ENCODE measurements at regions not wholly inside any gene's neighbourhood (a gene's known extent, or its start where the extent isn't known, plus 50 kb on each side); places are given as distances from the start of the nearest gene placed in this dataset.

DNA sequence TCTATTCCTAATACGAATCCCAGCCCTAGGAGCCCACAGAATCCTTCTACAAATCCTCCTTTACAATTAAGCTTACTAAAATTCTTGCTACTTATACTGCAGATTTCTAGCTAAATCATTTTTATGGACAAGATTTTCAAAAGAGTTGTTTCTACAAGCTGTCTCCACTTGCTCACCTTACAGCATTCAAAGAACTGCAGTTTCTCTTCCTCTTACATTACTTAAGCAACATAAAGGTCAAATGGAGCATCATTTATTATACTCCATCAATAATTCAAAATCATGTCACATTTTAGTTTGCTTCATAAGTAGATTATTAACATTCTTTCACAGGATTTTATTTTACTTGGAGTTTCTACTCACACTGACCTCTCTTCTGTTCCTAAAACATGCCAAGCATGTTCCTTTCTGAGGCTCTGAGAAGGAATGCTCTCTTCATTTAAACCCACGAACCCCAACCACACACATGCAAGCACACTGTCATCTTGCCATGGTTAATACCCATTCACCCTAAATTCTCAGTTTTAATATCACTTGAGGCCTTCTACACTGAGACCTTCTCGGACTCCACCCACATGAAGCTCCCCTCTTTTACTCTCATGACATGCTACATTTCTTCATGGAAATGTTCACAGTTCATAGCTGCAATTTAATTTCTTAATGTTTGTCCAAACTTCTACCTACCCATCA, 388.2 kb downstream of the TBC1D32 start:
- Histone ChIP-seq H3K18ac (ENCODE audit: extremely low read depth, low read length) (no peak overlapping the region), H3K4me1 (replicated peaks in 1 of 4; ENCODE audit: control insufficient read depth in 3 of 4, insufficient read depth in 4 of 4, low read length in 3 of 4) (no peaks in the 10 kb centered on the region), H4K91ac (replicated peaks; ENCODE audit: insufficient read length, low read length) (no peak overlapping the region), H3K9ac (replicated peaks in 1 of 4; ENCODE audit: extremely low read depth in 1 of 4, low read depth in 3 of 4, low read length in 3 of 4) (no peak overlapping the region), H3K23ac (ENCODE audit: insufficient read length) (no peak overlapping the region), H2BK12ac (ENCODE audit: low read depth, low read length) (no peak overlapping the region), H3K4me3 (ENCODE audit: extremely low read depth in 1 of 4, insufficient read depth in 2 of 4, low read depth in 3 of 4, low read length in 4 of 4) (no peak overlapping the region), H2AFZ (ENCODE audit: low read length) (peak overlapping the region; percentile 53; the same call in 1 of the 2 replicates), H3K9me3 (ENCODE audit: insufficient read depth in 2 of 2, low read depth in 1 of 2, low read length in 1 of 2) (no peaks in the 10 kb centered on the region), H2AK5ac (ENCODE audit: low read depth, low read length) (no peak overlapping the region), H3K4me2 (ENCODE audit: insufficient read depth in 1 of 2, low read depth in 2 of 2, low read length in 2 of 2) (no peak overlapping the region), H4K20me1 (replicated peaks in 1 of 2; ENCODE audit: control insufficient read depth in 1 of 2, insufficient read depth in 2 of 2, low read length in 2 of 2) (no peaks in the 10 kb centered on the region), H3K14ac (ENCODE audit: insufficient read length) (no peak overlapping the region), H3K79me2 (ENCODE audit: control insufficient read depth in 1 of 2, insufficient read depth in 2 of 2, low read length in 2 of 2) (no peaks in the 10 kb centered on the region), H3K36me3 (ENCODE audit: control insufficient read depth in 2 of 4, insufficient read depth in 4 of 4, low read length in 3 of 4) (no peaks in the 10 kb centered on the region), H4K5ac (ENCODE audit: insufficient read length, low read depth, low read length) (no peak overlapping the region), H2BK120ac (replicated peaks; ENCODE audit: low read depth, low read length) (no peak overlapping the region), H3K79me1 (ENCODE audit: low read depth, low read length) (no peaks in the 10 kb centered on the region), H2BK15ac (ENCODE audit: low read length) (no peak overlapping the region), H2BK20ac (ENCODE audit: low read length) (no peak overlapping the region), H4K8ac (ENCODE audit: extremely low read depth, insufficient read depth, low read length) (no peak overlapping the region), H2BK5ac (ENCODE audit: low read depth, low read length) (no peak overlapping the region), H3K27ac (ENCODE audit: low read depth, low read length) (no peak overlapping the region), H3K56ac (replicated peaks; ENCODE audit: insufficient read length, low read depth, low read length) (no peak overlapping the region), H3K27me3 (replicated peaks in 1 of 4; ENCODE audit: control insufficient read depth in 3 of 4, extremely low read depth in 1 of 4, insufficient read depth in 3 of 4, low read length in 3 of 4) (no peaks in the 10 kb centered on the region), H3K23me2 (ENCODE audit: low read depth, low read length) (no peaks in the 10 kb centered on the region), H3K4ac (replicated peaks; ENCODE audit: insufficient read length, low read depth, low read length) (no peak overlapping the region)
- FAIRE-seq (no peak), DNase-seq (ENCODE audit: low read depth in 1 of 2, low spot score in 2 of 2) (no peak)
- POLR2A ChIA-PET (ENCODE audit: partially characterized antibody) = no interaction called here
- 79% methylated on average over 3 of the region's 3 CpGs; no CpG with 5 or more reads in 1 of the 2 experiments for WGBS, 2 experiments (ENCODE audit: extremely low coverage in 1 of 2, insufficient coverage in 1 of 2, insufficient read length in 1 of 2, insufficient replicate concordance in 2 of 2, low coverage in 1 of 2, low lambda C conversion rate in 2 of 2, missing lambda C conversion rate in 1 of 2)
- CTCF ChIA-PET (ENCODE audit: partially characterized antibody) = interaction anchor here (1.1 kb wide), 1 partner anchor 15 kb away, joined by 4 read pairs; no protein-coding TSS in a partner anchor
- TF ChIP-seq RBBP5 (IDR thresholded peaks at IDR 0.05; ENCODE audit: borderline replicate concordance, low read depth, low read length) (no peak), RNF2 (IDR thresholded peaks at IDR 0.05; ENCODE audit: borderline replicate concordance, low read depth, low read length, missing control alignments, poor library complexity, severe bottlenecking) (no peak), NANOG (IDR thresholded peaks at IDR 0.05; ENCODE audit: insufficient read depth, low read depth, low read length, poor library complexity, severe bottlenecking) (no peak), ZNF274 (IDR thresholded peaks at IDR 0.05; ENCODE audit: borderline replicate concordance, extremely low read depth, low read length) (no peak), HDAC6 (IDR thresholded peaks at IDR 0.05; ENCODE audit: low read depth, low read length) (no peak), BCL11A (IDR thresholded peaks at IDR 0.05; ENCODE audit: low read depth in 2 of 2, low read length in 2 of 2) (no peak), YY1 (IDR thresholded peaks at IDR 0.05; ENCODE audit: low read depth, low read length) (no peak), POU5F1 (IDR thresholded peaks at IDR 0.05; ENCODE audit: low read depth, low read length) (no peak), JUND (IDR thresholded peaks at IDR 0.05; ENCODE audit: low read length) (no peak)
- TF ChIP-seq, protein P1, sequence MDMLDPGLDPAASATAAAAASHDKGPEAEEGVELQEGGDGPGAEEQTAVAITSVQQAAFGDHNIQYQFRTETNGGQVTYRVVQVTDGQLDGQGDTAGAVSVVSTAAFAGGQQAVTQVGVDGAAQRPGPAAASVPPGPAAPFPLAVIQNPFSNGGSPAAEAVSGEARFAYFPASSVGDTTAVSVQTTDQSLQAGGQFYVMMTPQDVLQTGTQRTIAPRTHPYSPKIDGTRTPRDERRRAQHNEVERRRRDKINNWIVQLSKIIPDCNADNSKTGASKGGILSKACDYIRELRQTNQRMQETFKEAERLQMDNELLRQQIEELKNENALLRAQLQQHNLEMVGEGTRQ (IDR thresholded peaks at IDR 0.05; ENCODE audit: low read length) = no peak
- TF ChIP-seq, protein P2, sequence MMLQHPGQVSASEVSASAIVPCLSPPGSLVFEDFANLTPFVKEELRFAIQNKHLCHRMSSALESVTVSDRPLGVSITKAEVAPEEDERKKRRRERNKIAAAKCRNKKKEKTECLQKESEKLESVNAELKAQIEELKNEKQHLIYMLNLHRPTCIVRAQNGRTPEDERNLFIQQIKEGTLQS (IDR thresholded peaks at IDR 0.05; ENCODE audit: insufficient read depth, low read depth, low read length) = no peak
